ENCODE measurements at regions not wholly inside any gene's neighbourhood (a gene's known extent, or its start where the extent isn't known, plus 50 kb on each side); places are given as distances from the start of the nearest gene placed in this dataset.
A peak's percentile ranks its signal among the peaks of the same experiment; 100 is the strongest.
"Not testable (repeated sequence)": the region's sequence is repeated elsewhere in the genome, so short reads cannot be mapped to it uniquely, and the experiment has no call there.

DNA sequence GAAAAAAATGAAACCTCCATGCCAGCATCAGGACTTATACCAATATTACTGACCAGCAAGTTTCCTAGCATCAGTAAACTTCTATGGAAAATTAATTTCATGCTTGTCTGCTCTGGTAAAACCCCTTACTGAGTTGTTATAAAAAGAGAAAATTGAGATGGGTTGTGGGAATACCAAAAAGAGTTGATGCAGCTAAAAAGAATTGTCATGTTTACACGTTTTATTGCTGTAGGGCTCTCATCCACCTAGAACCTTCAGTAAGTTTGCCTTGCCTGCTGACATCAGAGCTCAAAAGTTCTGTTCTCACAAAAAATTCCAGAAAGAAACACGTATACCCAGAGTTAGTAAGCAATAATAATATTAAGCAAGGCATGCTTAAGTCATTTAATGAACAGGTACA, 641.3 kb upstream of the ZNF385D start:
- no peak for DNase-seq (ENCODE audit: missing footprints)
- ATAC-seq = no peak
- intact Hi-C loops (cut with DNase I) = no loop called here

- intact Hi-C loops (cut with DNase I) = no loop called here
- DNase-seq (ENCODE audit: missing footprints) = no peak
- ATAC-seq = no peak
Observed at GRCh38 chr3:22392859-22393258, 641.8 kb upstream of the ZNF385D start.

DNA sequence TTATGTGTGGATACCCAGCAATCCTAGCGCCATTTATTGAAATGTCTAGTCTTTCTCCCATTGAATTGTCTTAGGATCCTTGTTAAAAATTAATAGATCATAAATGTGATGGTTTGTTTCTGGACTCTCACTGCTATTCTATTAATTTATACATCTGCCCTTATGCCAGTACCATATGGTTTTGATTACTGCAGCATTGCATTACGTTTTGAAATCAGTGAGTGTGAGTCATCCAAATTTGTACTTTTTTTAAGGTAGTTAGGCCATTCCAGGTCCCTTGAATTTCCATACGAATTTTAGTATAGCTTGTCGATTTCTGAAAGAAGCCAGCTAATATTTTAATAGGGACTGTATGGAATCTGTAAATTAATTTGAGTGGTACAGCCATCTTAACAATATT, 648.6 kb upstream of the ZNF385D start:
- intact Hi-C loops (cut with DNase I) = no loop called here
- DNase-seq (ENCODE audit: missing footprints) = no peak
- no peak for ATAC-seq

DNA sequence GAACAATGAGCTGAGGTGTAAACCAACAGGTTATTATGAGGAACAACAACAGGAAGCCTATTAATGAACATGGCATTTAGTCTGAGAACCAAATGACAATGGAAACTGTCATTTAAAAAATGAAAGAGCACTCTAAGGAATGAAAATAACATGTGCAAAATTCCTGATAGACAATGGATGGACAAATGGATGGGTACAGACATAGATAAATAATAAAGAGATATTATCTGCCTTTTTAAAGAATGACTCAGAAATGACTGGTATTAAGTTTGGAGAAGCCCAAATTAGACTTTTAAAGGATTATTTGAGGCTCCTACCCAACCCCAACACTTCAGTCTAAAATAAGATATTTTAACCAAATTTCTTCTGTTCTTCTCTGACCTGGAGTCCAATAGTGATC, 650.5 kb upstream of the ZNF385D start:
- intact Hi-C loops (cut with DNase I) = no loop called here

DNA sequence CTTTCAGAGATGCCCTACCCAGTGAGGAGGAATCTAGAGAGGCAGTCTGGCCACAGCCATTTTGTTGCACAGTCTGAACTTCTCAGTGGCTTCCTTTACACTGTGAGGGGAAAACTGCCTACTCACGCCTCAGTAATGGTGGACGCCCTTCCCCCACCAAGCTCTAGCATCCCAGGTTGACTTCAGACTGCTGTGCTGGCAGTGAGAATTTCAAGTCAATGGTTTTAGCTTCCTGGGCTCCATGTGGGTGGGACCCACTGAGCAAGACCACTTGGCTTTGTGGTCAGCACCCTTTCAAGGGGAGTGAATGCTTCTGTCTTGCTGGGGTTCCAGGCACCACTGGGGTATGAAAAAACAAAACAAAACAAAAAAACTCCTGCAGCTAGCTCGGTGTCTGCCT, 663.2 kb upstream of the ZNF385D start:
- DNase-seq (ENCODE audit: missing footprints) = no peak
- ATAC-seq = no peak
- intact Hi-C loops (cut with DNase I) = no loop called here

More for the DNA sequence above, 650.5 kb upstream of the ZNF385D start:
- DNase-seq (ENCODE audit: missing footprints) (no peak), ATAC-seq (no peak)

DNA sequence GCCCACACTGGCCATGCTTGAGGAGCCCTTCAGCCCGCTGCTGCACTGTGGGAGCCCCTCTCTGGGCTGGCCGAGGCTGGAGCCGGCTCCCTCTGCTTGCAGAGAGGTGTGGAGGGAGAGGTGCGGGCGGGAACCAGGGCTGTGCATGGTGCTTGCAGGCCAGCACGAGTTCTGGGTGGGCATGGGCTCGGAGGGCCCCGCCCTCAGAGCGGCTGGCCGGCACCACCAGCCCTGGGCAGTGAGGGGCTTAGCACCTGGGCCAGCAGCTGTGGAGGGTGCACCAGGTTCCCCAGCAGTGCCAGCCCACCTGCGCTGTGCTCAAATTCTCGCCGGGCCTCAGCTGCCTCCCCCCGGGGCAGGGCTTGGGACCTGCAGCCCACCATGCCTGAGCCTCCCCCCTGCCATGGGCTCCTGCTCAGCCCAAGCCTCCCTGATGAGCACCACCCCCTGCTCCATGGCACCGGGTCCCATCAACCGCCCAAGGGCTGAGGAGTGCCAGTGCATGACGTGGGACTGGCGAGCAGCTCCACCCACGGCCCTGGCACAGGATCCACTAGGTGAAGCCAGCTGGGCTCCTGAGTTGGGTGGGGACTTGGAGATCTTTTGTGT, 665.9 kb upstream of the ZNF385D start:
- DNase-seq (ENCODE audit: missing footprints) = peak; percentile 59
- ATAC-seq; intact Hi-C loops (cut with DNase I): not testable (repeated sequence)

DNA sequence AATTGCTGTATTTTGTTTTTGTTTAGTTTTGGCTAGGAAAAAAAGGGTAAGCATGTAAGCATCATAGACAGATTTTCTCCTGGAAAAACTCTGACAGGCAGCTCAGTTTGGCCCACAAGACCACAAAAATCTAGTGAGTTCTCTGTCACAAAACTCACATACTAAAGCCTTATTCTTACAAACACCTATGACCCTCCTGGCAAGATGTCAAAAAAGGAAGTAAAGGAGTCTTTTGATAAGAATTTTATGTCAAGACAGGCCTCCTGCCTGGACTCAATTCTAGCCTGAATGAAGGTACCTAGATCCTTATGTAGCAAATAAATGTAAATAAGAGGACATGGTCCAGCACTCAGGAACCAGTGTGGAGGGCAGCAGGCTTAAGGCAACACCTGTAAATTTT, 668.3 kb upstream of the ZNF385D start:
- ATAC-seq (no peak), DNase-seq (ENCODE audit: missing footprints) (no peak)
- intact Hi-C loops (cut with DNase I) = no loop called here

GRCh38 chr3:22421589-22421988, 670.6 kb upstream of the ZNF385D start:
- no peak for DNase-seq (ENCODE audit: missing footprints)
- intact Hi-C loops (cut with DNase I) = no loop called here
- ATAC-seq = no peak

DNA sequence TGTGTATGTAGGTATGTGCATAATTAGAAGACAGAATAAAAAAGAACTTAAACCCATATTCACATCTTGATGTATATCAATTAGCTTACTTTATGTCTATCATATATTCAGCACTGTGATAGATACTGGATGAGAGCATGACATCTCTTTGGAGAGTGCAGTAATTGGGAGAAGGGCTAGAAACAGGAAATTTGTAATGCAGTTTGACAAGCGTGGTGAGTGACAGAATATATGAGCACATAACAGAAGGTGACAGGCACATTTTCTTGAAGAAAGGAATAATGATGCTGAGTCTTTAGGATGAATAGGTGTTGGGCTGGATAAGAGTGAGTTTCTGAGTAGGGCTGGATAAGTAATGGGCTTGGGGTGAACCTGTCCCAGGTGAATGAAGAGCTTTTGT, 680.3 kb upstream of the ZNF385D start:
- ATAC-seq = no peak
- DNase-seq (ENCODE audit: missing footprints) = no peak
- intact Hi-C loops (cut with DNase I) = no loop called here

GRCh38 chr3:22439626-22440025, 688.6 kb upstream of the ZNF385D start:
- intact Hi-C loops (cut with DNase I) = no loop called here
- ATAC-seq = no peak
- no peak for DNase-seq (ENCODE audit: missing footprints)

DNA sequence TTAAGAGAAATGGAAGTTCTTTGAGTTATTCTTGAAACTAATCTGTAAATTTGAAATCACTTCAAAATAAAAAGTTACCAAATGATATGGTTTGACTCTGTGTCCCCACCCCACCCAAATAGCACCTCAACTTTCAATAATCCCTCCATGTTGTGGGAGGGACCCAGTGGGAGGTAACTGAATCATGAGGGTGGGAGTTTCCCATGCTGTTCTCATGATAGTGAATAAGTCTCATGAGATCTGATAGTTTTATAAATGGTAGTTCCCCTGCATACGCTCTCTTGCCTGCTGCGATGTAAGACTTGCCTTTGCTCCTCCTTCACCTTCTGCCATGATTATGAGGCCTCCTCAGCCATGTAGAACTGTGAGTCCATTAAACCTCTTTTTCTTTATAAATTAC, 690.7 kb upstream of the ZNF385D start:
- no peak for ATAC-seq
- DNase-seq (ENCODE audit: missing footprints) = no peak
- intact Hi-C loops (cut with DNase I) = no loop called here

- intact Hi-C loops (cut with DNase I) = no loop called here
- DNase-seq (ENCODE audit: missing footprints) (no peak), ATAC-seq (no peak)
Observed at GRCh38 chr3:22443571-22444233, 692.7 kb upstream of the ZNF385D start.

- DNase-seq (ENCODE audit: missing footprints); ATAC-seq; intact Hi-C loops (cut with DNase I): not testable (repeated sequence)
Observed at GRCh38 chr3:22445336-22445735, 694.3 kb upstream of the ZNF385D start.

- intact Hi-C loops (cut with DNase I) = no loop called here
- DNase-seq (ENCODE audit: missing footprints) = no peak
- ATAC-seq = peak; percentile 67
Observed at GRCh38 chr3:22450786-22451400, 699.9 kb upstream of the ZNF385D start.

DNA sequence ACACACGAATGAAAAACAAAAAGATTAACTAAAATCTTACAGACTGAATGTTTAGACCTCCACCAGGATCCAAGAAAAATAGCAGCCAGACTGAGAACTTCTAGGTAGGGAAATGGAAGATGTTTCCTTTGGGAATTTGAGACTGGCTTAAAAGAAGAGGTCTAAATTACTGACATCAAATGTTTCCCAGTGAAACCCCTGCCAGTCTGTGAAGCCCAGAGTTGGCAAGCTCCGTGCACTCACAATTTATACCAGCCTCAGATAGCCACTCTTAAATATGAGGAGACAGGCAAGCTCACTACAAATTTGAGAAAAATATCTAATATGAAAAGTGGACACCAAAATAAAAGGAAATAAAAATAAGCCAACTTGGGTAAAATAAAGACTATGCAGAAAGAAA, 700.5 kb upstream of the ZNF385D start:
- intact Hi-C loops (cut with DNase I) = no loop called here
- peak; percentile 16 for ATAC-seq
- DNase-seq (ENCODE audit: missing footprints) = no peak

GRCh38 chr3:22453906-22454535, 703.0 kb upstream of the ZNF385D start:
- DNase-seq (ENCODE audit: missing footprints) = no peak
- intact Hi-C loops (cut with DNase I) = no loop called here
- no peak for ATAC-seq

DNA sequence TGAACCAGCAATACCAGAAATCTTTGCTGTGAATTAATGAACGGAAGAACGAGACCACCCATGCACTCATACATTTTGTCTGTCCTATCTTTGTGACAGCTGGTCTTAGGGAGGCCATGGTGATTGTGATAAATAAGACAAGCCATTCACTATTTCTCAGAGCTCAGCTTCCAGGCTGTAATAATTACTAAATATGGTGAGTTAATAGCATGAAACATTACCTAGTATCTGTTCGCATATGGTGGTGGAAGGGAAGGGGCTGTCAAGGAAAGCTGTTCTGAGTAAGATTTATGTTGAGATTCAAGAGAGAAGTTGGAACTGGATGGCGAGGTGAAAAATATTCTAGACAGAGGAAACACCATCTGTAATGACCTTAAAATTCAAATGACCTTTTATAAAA, 719.0 kb upstream of the ZNF385D start:
- no peak for ATAC-seq
- intact Hi-C loops (cut with DNase I) = no loop called here
- DNase-seq (ENCODE audit: missing footprints) = no peak

DNA sequence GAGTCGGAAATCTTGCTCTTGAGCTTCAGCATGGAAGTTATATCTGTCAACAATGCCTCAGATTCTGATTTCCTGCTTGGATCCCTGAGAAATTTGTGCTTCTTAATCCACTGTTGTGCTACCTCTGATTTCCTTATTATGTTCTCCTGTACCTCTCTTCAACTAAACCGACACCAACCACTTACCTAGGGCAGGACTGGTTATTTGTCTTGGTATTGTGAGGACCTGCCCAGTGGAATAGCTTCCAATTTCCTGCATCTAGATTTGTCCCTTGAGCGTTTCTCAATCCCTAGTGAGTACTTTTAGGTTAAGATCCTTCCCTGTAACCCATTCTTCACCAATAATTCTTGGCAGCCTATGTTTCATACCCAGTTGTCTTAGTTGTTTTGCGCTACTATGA, 720.5 kb upstream of the ZNF385D start:
- no peak for DNase-seq (ENCODE audit: missing footprints)
- intact Hi-C loops (cut with DNase I) = no loop called here
- ATAC-seq = no peak

- ATAC-seq (no peak), DNase-seq (ENCODE audit: missing footprints) (no peak)
- intact Hi-C loops (cut with DNase I) = no loop called here
Observed at GRCh38 chr3:22474706-22475445, 723.9 kb upstream of the ZNF385D start.
